IPS-20b (cell line): ENCODE measurements at regions not wholly inside any gene's neighbourhood (a gene's known extent, or its start where the extent isn't known, plus 50 kb on each side); places are given as distances from the start of the nearest gene placed in this dataset.

Source experiments
- H3K27ac ChIP-seq: one replicate; pipeline ENCODE4 v1.5.1; 2013; ENCODE audit warnings: low read length
- H3K27me3 ChIP-seq: 2 replicates; pipeline ENCODE4 v1.6.1; 2013; ENCODE audit warnings: mild to moderate bottlenecking, low read length, inconsistent platforms; ENCODE audit not compliant: insufficient read depth
- H3K36me3 ChIP-seq: 2 replicates; pipeline ENCODE4 v1.6.1; 2013; ENCODE audit warnings: low read depth, mild to moderate bottlenecking, inconsistent platforms, low read length, moderate library complexity; ENCODE audit not compliant: insufficient read depth
- H3K4me1 ChIP-seq: 2 replicates; pipeline ENCODE4 v1.6.1; 2013; ENCODE audit warnings: mild to moderate bottlenecking, control low read depth, inconsistent platforms, low read length, moderate library complexity; ENCODE audit not compliant: insufficient read depth
- H3K4me3 ChIP-seq: 2 replicates; pipeline ENCODE4 v1.5.1; 2013; ENCODE audit warnings: mild to moderate bottlenecking, low read length, inconsistent platforms
- H3K9ac ChIP-seq: 2 replicates; pipeline ENCODE4 v1.6.1; 2013; ENCODE audit warnings: low read depth, mild to moderate bottlenecking, inconsistent platforms, low read length, moderate library complexity
- H3K9me3 ChIP-seq: 2 replicates; pipeline ENCODE4 v1.6.1; 2013; ENCODE audit warnings: mild to moderate bottlenecking, low read depth, low read length, inconsistent platforms; ENCODE audit not compliant: insufficient read depth

DNA sequence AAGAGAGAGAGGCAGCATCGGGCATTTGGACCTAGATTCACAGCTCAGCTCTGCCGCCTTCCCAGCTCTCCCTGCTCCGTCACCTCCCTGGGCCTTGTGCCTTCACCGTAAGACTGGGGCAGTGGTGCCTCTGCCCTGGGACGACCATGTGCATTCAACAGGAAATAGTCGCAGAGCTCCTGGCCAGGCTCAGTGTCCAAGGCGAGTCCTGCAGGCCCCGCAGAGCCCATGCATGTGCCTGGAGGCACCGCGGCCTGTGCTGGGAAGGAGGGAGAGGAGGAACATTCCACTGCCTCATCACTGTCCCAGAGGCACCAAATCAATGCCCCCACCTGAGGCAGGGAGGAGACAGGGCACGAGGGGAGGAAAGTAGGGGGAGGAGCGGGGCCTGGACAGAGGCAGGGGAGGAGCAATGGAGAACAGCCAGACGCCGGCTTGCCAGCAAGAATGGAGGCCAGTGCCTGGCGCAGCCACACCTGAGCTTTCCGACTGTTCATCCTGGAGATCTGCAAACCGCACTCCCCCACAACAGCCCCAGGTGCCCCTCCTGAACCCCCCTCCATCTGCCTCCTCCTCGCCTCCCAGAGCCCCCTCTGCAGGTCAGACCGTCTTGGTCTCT lies 74.4 kb upstream of the PRR5 start:
- no peak overlapping the region for H3K4me3 ChIP-seq
- H3K9me3 ChIP-seq = peaks cover 4% of the 10 kb centered on the region; the same call in 1 of the 2 replicates
- no peak overlapping the region for H3K9ac ChIP-seq
- no peak overlapping the region for H3K27ac ChIP-seq
- H3K4me1 ChIP-seq = no peaks in the 10 kb centered on the region
- no peaks in the 10 kb centered on the region for H3K36me3 ChIP-seq
- H3K27me3 ChIP-seq = peaks cover 65% of the 10 kb centered on the region

DNA sequence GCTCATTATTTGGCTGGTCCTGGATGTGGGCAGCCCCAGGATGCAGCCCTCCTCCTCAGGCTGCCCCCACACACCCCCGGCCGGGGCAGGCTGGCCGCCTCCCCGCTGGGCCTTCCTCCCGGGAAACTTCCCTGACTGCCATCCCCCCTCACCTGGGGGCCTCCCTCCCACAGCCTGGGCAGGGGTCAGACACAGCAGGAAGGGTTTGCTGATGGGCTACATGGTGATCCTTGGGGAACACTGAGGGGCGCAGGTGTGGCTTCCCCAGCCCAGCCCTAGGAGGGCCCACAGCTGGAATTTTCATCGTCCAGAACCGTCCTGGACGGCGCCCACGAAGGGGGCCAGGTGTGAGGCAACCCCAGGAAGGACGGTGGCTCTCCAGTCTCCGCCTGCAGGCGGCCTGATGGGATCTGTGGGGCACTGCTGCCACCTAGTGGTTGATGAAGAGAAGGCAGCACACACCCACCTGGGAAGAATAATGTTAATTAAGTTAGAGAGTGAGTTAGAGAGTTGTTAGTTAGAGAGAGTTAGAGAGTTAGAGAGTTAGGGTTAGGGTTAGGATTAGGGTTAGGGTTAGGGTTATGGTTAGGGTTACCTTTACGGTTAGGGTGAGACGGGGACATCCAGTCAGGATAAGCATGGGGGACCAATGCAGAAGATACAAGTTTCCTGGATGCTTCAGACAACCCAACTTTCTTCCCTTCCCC lies 75.9 kb upstream of the PRR5 start:
- no peaks in the 10 kb centered on the region for H3K36me3 ChIP-seq
- no peaks in the 10 kb centered on the region for H3K4me1 ChIP-seq
- H3K9ac ChIP-seq = no peak overlapping the region
- no peak overlapping the region for H3K27ac ChIP-seq
- no peaks in the 10 kb centered on the region for H3K9me3 ChIP-seq
- H3K27me3 ChIP-seq = peaks cover 65% of the 10 kb centered on the region
- no peak overlapping the region for H3K4me3 ChIP-seq

DNA sequence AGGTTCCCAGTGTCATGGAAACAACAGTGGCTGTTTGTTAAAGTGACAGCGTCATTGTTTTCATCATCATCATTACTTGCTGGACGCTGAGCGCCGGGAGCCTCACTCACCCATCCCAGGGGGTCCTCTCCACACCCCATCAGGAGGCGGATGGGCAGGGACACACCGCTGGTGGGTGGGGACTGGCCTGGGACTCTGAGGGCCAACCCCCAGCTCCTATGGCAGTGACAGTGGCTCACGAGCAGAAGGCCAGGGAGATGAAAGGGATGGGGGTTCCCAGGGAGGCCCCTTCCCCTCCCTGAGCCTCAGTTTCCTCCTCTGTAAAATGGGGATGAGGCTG lies 76.6 kb upstream of the PRR5 start:
- H3K9me3 ChIP-seq = no peaks in the 10 kb centered on the region
- H3K4me1 ChIP-seq = no peaks in the 10 kb centered on the region
- H3K27me3 ChIP-seq = peaks cover 68% of the 10 kb centered on the region
- no peaks in the 10 kb centered on the region for H3K36me3 ChIP-seq
- no peak overlapping the region for H3K4me3 ChIP-seq
- no peak overlapping the region for H3K27ac ChIP-seq
- no peak overlapping the region for H3K9ac ChIP-seq

DNA sequence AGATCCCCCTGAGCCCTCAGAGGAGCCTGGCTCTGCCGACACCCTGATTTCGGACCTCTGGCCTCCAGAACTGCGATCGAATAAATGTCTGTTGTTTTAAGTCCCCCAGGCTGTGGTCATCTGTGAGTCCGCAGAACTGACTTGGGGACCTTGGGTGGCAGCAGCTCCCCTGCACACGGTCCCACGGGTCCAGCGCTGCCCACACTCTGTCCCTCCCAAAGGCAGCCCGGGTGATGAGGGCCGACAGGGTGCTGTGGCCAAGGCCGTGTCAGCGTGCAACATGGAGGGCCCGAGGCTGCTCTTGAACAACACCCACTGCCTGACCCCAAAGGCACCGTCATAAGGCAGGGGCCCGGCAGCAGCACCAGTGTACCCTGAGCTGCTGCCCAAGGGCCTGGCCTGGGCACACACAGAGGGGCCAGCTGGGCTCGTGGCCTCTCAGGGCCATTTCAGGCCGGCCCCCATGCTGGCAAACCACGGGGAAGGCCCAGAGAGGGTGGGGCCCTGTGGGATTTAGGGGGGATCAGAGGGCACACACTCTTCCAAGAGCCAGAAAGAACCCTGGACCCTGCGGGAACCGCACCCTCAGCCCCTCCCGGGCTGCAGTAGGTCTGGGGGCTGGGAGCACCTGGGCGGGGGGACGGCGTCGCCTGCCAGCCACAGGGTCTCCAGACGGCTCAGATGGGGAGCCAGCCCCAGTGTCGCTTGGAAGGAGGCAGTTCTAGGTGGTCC lies 77.1 kb upstream of the PRR5 start:
- Histone ChIP-seq H3K36me3 (no peaks in the 10 kb centered on the region), H3K27me3 (peaks cover 66% of the 10 kb centered on the region)

DNA sequence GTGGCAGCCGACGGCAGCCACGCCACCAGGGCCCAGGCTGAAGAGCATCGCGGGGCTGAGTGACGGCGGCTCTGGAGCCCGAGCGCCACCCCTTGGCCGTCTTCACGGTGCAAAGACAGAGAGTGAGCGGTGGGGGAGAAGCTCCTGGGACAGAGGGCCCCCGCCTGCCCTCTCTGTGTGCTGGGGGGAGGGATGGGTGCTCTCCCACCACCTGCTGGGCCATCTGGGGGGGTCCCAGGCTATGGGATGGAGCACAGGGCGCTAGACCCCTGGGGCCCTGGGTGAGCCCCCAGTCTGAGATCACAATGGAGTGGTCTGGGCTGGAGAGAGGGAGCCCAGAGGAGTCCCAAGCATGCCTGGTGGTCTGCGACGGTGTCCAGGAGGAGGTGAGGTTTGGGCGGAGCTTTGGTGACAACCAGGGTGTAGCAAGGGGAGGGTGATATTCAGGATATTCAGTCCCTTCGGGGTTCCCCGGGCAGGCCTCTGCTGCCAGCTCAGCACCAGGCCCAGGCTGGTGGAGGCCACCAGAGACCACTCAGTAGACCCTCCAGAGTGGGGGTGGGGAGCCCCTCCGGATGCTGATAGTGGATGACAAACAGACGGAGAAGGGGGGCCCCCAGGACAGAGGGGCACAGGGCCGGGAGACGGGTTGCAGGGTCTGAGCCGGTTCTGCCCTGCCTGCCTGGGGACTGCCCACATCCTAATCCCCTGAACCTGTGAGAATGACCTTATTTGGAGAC lies 78.1 kb upstream of the PRR5 start:
- peaks cover 60% of the 10 kb centered on the region for H3K27me3 ChIP-seq

More for the DNA sequence above, 77.1 kb upstream of the PRR5 start:
- Histone ChIP-seq H3K27ac (no peak overlapping the region), H3K9me3 (no peaks in the 10 kb centered on the region), H3K4me1 (no peaks in the 10 kb centered on the region), H3K4me3 (no peak overlapping the region), H3K9ac (no peak overlapping the region)

DNA sequence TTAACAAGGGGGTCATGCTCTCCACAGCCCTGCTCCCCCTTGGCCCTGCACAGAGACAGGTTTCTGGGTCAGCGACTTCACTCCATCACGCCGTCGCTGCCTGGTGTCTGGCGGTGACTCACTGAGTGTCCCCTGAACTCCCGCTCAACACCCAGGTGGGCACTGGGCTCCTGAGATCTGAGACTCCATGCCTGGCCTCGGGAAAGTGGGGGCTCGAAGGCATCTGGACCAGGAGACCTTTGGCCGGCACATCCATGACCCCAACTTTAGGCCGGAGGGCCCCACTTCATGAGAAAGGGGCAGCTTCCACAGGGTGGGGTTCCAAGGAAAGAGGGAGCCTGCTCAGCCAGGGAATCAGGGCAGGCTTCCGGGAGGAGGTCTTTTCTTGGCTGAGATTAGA lies 79.3 kb upstream of the PRR5 start:
- Histone ChIP-seq H3K4me1 (no peaks in the 10 kb centered on the region), H3K9ac (no peak overlapping the region), H3K27ac (no peak overlapping the region), H3K36me3 (no peaks in the 10 kb centered on the region), H3K27me3 (peaks cover 47% of the 10 kb centered on the region), H3K4me3 (no peak overlapping the region), H3K9me3 (no peaks in the 10 kb centered on the region)

More for the DNA sequence above, 78.1 kb upstream of the PRR5 start:
- no peak overlapping the region for H3K4me3 ChIP-seq
- no peaks in the 10 kb centered on the region for H3K9me3 ChIP-seq
- no peak overlapping the region for H3K27ac ChIP-seq
- H3K36me3 ChIP-seq = no peaks in the 10 kb centered on the region
- no peaks in the 10 kb centered on the region for H3K4me1 ChIP-seq
- no peak overlapping the region for H3K9ac ChIP-seq

DNA sequence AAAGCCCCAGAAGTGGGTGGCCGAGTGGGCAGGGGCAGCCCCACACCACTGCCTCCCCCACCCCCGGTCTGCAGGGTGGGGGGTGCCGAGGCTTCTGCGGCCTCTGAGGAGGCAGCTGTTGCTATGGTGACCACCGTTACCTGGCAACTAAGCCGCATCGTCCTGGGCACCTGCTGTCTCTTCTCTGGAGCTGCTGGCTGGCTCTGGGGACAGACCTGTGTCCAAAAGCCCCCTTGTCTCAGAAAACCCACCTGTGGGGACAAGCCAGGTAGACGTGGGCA lies 79.9 kb upstream of the PRR5 start:
- H3K27ac ChIP-seq = no peak overlapping the region
- no peak overlapping the region for H3K9ac ChIP-seq
- no peaks in the 10 kb centered on the region for H3K4me1 ChIP-seq
- peaks cover 41% of the 10 kb centered on the region for H3K27me3 ChIP-seq
- H3K36me3 ChIP-seq = no peaks in the 10 kb centered on the region
- H3K9me3 ChIP-seq = no peaks in the 10 kb centered on the region
- H3K4me3 ChIP-seq = no peak overlapping the region

DNA sequence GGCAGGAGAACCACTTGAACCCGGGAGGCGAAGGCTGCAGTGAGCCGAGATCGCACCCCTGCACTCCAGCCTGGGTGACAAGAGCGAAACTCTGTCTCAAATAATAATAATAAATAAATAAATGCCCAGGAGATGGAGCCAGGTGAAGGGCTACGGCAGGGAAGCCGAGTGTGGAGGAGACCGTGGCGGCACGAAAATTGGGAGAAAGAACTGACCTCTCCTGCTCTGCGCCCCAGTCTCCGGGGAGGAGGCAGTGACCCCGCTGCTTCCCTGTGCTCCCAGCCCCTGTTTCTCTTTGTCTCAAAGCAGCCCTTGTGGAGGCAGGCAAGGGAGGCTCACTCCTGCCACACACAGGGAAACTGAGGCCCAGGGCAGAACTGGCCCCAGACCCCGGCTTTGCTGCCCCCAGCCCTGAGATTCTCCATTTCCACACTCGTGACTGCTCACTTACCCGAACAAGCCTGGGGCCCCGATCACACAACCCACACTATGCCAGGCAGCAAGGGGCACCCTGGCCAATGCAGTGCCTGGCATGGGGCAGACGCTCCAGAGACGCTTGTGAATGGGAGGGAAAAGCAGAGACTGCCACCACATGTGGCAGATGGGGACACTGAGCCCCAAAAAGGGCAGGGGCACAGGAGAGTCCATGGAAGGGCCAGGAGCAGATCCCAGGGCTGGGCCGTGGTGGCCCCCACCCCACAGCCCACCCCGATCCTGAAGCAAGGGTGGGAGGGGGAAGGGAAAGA lies 80.4 kb upstream of the PRR5 start:
- Histone ChIP-seq H3K27ac (no peak overlapping the region), H3K4me3 (no peak overlapping the region), H3K9me3 (no peaks in the 10 kb centered on the region), H3K4me1 (no peaks in the 10 kb centered on the region), H3K36me3 (no peaks in the 10 kb centered on the region), H3K9ac (no peak overlapping the region), H3K27me3 (peaks cover 36% of the 10 kb centered on the region)

DNA sequence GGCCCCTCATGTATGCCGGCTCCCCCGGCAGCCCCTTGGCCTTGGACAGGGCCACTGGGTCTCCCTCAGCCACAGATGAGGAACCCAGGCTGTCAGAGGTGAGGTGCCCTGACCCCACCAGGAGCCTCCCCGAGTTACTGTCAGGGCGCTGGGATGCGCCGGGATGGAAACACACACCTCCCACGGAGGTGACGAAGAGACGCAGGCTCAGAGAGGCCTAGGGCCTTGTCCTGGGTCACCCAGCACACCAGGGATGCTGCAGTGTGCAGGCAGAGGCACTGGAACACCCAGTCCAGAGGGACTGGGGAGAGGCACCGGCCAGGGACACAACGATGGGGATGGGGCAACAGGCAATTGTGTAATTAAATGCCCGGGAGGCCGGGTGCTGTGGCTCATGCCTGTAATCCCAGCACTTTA lies 81.2 kb upstream of the PRR5 start:
- Histone ChIP-seq H3K36me3 (no peaks in the 10 kb centered on the region), H3K9me3 (no peaks in the 10 kb centered on the region), H3K4me1 (no peaks in the 10 kb centered on the region), H3K27me3 (peaks cover 30% of the 10 kb centered on the region), H3K9ac (no peak overlapping the region), H3K27ac (no peak overlapping the region), H3K4me3 (no peak overlapping the region)

DNA sequence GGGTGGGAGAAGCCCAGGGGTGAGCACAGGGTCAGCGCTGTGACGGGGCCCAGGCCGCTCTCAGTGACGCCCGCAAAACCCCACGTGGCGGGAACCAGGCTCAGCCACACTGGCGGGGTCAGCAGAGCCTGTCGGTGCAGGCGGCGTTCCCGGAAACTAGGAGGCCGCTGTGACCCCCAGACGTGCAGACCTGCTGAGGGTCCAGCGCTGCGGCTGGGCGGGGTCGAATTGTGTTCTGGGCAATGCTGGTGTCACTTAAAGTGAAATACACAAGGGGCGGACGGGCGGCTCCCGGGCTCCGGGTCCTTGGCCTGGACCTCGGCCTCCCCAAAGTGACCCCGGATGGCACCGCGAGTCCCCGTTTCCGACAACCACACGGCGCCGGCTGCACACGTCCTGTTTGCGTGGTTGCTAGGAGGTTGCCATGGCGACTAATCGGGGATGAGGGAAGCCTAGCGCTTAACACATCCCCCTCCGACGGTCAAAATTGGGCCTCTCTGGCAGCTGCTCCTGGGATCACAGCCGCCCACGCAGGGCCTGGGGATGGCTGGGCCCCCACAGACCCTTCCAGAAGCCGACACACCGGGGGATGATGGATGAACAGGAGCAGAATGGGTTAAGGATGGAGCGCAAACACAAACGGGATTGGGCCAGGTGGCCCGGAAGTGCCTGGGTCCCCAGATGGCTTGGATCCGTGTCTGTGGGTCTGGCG lies 81.7 kb upstream of the PRR5 start:
- Histone ChIP-seq H3K4me3 (peak overlapping the region; percentile 37; the same call in 1 of the 2 replicates), H3K36me3 (no peaks in the 10 kb centered on the region), H3K27ac (no peak overlapping the region), H3K27me3 (peaks cover 24% of the 10 kb centered on the region), H3K4me1 (no peaks in the 10 kb centered on the region), H3K9me3 (no peaks in the 10 kb centered on the region), H3K9ac (no peak overlapping the region)
